HG03045 (cell line): ENCODE measurements at regions not wholly inside any gene's neighbourhood (a gene's known extent, or its start where the extent isn't known, plus 50 kb on each side); places are given as distances from the start of the nearest gene placed in this dataset.
"Not testable (repeated sequence)": the region's sequence is repeated elsewhere in the genome, so short reads cannot be mapped to it uniquely, and the experiment has no call there.

Experiments used
- ATAC-seq: cut with Tn5 transposase; IDR thresholded peaks from one replicate; pipeline ENCODE4 v1.9.1; 2021; ENCODE audit warnings: mild to moderate bottlenecking, moderate library complexity; ENCODE audit not compliant: unreplicated experiment

DNA sequence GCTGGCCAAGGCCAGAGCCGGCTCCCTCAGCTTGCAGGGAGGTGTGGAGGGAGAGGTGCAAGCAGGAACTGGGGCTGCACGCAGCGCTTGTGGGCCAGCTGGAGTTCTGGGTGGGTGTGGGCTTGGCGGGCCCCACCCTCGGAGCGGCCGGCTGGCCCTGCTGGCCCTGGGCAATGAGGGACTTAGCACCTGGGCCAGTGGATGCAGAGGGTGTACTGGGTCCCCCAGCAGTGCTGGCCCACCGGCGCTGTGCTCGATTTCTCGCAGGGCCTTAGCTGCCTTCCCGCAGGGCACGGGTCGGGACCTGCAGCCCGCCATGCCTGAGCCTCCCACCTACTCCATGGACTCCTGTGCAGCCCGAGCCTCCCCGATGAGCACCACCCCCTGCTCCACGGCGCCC lies 115.6 kb upstream of the MARK1 start:
- ATAC-seq, result not testable (repeated sequence)

DNA sequence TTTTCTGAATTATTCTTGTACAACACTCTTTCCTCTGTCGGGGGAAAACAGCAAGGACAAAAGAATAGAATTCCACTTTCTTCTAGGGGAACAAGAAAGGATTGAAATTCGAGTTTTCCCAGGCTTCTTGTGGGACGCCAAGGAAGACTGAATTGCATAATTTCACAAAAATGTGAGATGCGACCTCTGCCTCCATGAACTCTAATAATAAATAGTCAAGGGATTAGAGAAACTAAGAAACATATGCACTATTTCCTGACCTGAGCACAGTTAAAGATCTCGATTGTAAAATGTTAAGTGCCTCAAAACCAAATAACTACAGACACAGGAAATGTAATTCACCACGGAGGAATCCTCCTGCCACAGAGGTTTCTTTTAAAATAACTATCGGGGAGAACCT lies 117.3 kb upstream of the MARK1 start:
- ATAC-seq, result no peak

DNA sequence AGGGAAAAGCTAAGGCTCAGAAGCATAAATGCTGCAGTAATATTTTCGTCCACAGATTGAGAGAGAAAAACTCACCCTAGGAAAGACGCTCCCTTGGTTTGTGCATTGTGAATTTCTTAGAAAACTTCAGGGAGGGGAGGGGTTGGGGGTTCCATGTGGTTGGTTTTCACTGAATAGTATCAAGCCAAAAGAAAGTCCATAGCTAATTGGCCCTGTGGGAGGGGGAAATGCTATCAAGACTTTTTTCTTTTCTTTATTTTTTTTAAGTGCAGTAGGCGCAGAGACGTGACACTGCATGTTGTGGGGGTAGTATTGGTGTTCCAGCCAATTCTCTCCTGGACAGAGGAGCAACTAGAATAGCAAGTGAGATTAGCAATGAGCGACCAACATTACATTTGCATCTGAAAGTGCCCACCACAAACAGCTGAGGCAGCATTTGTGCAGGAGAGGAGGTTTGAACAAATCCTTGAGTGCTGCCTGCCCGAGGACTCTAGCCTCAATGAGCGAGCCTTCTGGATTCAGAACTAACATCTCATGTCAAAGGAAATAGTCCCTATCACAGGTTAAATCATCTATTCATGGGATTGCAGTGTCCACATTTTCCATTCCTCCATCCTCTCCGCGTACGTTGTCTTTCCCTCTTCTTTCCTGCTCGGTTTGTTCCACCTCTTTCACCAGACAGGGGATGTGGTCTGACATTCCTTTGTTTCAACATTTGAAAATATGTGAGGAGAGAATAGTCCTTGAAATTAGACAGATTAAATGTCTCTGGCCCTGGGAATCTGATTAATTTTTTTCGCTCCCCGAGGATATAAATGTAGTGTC lies 118.0 kb upstream of the MARK1 start:
- no peak for ATAC-seq

DNA sequence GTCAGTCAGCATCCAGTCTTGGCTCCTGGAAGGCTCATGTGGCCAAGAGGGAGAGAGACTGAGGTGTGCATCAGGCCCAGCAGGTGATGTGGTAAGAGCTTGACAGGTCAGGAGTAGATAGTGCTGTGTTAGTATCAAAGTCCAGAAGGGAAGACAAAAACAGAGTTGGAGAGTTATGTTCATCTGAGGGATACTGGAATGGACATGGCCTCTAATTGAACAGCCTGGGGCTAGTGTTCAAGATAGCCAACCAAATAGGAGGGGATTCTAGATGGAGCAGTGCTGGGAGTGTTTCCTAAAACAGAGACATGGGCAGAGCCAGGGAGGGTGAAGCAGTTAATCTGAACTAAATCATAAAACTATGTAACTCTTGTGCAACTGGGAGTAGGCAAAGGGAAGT lies 120.7 kb upstream of the MARK1 start:
- ATAC-seq, result no peak

DNA sequence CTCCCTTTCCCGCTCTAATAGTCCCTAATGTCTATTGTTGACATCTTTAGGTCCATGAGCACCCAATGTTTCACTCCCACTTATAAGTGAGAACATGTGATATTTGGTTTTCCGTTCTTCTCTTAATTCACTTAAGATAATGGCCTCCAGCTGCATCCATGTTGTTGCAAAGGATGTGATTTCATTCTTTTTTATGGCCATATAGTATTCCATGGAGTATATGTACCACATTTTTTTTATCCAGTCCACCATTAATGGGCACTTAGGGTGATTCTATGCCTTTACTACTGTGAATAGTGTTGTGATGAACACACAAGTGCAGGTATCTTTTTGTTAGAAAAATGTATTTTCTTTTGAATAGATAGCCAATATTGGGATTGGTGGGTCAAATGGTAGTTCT lies 126.0 kb upstream of the RAB3GAP2 start:
- ATAC-seq, result no peak

DNA sequence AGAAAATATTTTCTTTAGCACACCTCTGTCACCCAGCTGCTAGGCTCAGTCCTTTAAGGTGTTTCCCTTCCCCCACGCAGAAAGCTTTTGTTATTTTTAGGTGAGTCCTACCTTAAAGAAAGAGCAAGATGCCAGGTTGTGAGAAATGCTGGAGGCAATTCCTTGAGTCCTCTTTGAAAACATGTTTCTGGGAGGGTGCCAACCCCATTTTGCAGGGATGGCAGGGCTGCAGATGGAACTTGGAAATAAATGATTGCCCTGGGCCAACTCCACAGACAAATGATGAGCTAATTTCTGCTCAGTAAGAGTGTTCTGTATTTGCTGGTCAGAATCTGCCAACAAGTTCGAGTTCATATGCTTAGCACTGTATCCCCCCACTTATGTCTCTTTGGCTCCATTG lies 119.2 kb upstream of the RAB3GAP2 start:
- no peak for ATAC-seq

DNA sequence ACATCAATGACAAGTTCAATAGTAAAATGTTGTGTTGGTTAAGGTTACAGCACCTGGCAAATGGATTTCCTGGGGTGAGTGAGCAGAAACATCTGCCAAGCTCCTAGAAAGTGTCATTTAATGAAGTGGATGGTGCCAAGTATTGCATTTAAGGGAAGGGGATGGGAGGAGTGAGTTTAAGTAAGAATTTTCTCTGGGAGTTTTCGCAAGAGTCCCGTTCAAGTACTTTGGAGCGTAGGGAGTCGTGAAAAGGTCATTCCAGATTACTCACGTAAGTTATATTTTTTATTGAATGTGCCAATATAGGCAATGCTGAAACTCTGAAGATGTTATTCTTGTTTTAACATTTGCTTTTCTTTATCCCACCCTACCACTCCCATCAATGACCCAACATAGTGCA lies 117.4 kb upstream of the RAB3GAP2 start:
- ATAC-seq, result no peak

DNA sequence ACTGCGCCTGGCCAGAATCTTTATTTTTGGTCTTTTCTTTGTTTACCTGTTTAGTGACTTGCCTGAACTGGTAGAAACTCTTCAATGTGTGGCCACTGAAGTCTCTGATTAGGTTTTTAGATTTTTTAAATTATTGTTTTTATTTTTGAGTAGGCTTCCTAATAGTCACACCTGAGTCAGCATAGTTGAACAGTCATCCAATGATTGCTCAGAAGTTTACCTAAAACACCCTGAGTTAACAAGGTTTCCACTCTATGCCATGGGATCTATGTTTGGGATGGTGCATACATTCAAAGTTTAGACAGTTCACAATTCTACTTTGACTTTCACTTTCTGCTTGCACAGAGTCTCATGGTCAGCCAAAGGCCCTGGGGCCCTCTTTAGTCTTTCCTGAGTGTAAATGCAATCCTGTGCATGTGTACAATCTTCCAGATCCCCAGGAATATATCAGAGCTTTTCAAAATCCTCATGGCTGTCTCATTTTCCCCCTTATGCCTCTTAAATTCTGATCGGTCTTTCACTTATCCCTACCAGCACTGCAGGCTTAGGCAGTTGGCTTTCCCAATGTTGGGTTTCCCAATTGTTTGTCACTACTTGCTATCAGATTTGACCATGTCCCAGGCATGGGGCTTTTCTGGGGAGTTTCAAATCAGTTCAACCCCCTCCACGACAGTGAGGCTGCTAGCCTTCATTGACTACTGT lies 114.4 kb upstream of the RAB3GAP2 start:
- no peak for ATAC-seq

DNA sequence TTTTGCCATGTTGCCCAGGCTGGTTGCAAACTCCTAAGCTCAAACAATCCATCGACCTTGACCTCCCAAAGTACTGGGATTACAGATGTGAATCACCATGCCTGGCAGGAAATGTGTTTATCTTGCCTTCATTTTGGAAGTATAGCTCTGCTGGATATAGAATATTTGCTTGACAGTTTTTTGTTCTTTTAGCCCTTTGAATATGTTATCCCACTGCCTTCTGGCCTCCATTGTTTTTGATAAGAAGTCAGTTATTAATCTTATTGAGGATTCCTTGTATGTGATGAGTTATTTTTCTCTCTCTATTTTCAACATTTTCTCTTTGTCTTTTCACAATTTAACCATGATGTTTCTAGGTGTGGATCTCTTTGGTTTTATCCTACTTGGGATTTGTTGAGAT lies 112.9 kb upstream of the RAB3GAP2 start:
- no peak for ATAC-seq

DNA sequence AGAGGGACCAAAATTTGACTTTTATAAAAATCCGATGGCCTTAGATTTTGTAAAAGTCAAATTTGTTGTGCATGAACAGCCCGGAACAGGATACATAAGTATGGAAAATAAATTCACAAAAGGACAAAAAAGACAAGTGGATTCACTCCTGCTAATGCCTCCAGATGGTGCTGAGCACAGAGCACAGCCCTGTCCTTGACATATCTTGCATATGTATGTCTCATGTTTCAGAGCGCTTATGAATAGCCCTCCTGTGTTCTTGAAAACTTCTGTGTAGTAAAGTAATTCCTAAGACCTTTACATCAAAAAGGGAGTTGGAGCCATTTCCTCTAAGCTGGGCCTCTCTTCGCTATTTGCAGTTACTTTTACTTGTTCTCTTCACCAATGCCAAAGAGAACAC lies 110.7 kb upstream of the RAB3GAP2 start:
- ATAC-seq, result no peak

DNA sequence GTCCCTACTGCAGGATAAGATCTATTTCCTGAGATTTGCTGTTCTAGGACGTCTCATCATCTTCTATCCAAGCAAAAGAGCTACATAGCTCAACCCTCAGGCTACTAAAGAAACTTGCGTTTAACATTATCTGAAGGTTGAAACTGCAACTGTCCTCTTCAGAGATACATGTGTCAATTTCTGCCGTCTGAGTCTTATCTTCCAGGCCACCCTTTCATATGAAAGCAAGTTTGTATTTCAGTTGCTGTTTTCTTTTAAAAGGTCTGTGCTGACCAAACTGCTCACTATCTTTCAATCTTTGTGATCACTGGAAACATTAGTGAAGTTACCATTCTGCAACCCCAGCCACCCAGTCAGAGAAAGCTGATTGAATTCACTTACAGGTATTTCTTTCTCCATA lies 108.6 kb upstream of the RAB3GAP2 start:
- no peak for ATAC-seq

DNA sequence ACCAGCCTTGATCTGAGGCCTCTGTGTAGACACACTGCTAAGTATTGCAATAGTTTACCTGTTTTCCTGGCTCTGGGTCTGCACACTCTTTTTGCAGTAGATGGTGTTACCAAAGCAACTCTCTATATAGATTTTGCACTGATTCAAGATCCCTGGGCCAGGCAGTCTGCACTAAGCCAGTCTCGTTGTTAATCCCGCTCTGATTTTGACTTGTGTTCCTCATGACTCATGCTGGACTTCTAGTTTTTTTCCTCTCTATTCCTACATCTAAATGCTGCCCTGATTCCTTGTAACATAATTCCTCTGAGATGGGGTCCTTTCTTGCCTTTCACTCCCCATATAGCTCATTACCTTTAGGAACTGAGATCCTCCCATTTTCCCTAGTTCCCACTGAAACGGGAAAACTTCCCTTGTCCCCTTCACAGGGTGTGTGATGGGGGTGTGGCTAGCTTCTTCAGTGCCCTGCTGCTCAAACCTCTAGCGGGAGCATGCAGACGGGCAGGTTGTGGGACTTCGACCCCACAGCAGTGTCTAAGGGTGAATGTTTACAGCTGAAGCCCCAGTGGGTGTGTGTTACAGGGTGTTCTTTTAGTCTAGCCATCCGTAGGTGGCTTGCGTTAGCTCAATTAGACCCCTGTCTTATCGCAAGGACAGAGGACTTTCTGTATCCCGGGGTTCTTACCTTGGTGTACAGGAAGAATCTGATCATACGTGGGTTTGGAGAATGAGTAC lies 106.5 kb upstream of the RAB3GAP2 start:
- no peak for ATAC-seq

DNA sequence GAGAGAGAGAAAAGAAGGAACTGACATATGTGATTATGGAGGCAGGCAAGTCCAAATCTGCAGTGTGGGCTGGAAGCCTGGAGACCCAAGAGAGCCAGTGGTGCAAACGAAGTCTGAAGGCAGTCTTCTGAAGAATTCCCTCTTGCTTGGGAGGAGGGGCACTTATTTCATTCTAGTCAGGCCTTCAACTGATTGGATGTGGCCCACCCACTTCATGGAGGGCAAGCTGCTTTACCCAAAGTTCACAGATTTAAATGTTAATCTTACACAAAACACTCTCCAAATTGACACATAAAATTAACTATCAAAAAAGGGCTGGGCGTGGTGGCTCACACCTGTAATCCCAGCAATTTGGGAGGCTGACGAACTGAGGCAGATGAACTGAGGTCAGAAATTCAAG lies 103.5 kb upstream of the RAB3GAP2 start:
- ATAC-seq, result no peak

DNA sequence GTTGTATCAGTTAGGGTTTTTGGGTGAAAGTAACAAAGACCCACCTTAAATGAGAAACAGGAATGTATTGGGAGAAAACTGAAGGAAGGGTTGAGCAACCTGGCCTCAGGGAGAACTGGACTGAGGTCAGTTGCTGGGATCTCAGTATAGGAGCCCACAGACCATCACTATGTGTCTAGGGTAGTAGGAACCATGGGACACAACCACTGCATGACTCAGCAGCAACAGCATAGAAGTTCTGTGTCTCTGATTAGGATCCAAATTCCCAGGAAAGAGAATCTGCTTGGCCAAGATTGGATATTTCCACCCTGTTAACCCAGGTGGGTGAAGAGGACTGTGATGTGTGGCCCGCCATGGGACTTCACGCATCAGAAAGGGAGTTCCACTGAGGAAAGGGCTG lies 102.2 kb upstream of the RAB3GAP2 start:
- ATAC-seq, result no peak

DNA sequence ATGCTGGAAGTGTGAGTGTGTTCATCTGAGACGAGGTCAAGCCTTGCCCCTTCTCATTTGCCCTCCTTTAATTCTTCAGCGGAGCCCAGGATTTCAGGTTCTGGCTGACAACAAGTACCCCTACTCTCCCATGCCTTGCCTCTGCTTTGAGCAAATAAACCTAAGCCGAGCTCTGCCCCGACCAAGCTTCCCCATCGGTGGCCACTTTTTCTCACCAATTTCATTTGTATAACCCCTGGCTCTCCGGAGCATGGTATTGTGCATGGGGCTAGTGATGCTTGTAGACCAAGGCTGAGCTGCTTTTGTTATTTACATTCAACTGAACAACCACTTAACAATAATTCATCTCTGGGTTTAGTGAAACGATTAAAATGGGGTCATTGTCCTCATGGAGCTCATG lies 100.2 kb upstream of the RAB3GAP2 start:
- no peak for ATAC-seq

DNA sequence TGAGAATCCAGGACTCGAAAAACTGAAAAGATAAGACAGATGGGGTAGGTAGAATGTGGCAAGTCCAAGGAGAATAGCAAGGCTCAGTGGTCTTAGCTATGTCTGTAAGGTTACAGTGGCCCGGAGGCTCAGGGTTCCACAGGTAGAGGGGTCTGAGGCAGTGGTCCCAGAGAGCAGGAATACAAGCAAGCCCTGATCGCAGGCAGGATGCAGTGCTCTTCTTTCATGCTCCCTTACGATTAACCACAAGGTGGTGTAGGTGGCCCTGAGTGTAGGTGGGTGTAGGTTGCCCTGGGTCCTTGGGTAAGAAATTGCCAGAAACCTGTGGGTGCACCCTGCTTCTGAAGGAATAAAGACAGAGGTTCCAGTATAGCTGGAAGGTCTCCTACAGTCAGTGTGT lies 99.1 kb upstream of the RAB3GAP2 start:
- no peak for ATAC-seq

DNA sequence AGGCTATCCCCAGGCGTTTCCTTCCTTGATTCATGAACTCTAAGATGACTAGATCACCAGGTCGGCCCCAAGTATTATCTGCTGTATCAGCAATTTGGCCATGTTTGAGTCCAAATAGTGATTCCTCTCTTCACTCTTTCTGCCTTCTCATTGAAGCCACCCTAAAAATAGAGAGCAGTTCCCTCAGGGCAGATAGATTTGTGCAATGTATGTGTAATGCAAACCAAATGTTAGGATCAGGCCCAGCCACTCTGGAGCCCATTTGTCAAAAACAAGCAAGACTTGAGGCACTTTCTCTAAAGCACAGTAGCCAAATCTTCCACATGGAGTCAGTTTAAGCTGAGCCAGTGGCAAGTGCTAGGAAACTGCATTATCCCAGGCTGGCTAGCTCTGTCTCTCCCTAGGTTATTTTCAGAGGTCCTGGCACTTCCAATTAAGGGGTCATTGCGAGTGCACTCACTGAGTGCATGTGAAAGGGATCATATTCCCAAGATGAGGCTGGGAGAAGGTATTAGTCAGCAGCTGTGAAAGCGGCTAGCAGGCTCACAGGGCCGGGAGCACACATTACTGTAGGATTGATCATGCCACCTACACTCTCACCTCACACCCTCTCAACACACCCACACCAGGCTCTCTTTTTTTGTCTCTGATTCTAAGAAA lies 97.9 kb upstream of the RAB3GAP2 start:
- ATAC-seq, result no peak

DNA sequence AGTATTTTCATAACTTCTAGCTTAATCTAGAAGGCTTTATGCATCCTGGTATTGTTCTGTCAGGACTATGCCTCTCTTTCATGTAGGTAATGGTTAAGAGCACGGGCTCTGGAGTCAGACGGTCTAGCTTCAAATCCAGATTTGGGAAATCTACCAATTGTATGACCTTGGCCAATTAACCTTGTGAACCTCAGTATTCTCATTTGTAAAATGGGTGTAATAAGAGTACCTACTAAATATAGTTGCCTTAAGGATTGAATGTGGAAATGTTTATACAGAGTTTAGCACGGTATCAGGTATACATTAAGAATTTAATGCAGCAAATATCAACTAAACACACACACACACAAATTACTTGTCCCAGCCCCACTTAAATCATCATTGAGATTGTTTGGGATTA lies 97.3 kb upstream of the RAB3GAP2 start:
- no peak for ATAC-seq

DNA sequence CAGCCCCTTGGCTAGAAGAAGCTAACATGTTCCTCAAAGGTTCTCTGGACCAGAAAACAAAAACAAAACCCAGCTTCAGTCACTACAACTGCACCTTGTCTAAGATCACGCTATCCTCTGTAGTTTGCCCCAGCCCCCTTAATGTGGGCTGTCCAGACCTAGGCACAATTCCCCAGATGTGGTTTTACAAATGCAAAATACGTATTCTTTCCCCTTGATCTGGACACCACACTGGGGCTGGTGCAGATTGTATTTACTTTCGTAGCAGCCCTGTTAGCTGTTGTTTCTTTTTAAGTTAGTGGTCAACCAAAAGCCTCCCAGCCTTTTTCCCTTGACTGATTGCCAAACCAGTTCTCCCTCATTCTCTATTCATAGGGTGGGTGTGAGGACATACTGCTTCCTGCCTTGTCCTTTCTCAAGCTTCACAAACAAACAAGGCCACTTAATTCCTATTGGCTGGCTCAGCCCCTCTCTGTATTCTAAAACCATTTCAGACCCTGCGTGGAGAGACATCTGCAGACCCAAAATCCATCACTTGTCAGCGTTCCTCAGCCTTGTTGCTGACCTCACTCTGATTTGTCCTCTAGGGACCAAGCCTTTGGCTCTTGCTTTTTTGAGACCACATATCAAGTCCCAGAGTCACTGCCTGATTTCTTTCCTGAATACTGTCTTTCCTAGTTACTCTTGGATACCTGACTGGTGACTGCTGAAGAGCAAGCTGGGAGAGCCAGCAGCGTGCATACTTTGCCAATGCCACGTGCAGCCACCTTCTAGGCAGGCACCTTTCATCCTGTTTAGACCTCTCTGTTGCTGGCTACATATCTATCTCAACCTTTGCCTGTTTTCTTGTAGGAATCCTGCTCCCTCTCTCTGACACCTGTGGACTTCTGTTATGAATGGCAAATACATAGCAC lies 96.4 kb upstream of the RAB3GAP2 start:
- peak; percentile 34 for ATAC-seq

DNA sequence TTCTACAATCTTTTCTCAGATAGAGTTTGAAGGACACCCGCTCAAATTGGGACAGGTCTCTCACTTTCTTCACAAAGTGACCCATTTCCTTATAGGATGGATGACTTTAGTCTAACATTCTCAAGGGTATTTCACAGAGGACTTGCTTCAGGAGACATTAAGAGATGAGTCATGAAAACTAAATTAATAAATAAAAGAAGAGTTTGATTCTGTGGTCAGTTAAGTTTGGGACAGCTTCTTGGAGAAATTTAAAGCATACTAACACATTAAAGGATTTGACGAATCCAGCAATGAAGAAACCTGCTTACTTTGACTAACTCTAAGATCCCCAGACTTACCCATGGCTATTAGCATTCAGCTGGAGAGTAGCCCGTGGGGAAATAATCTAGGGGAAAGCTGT lies 95.6 kb upstream of the RAB3GAP2 start:
- no peak for ATAC-seq
